ENCODE measurements at regions not wholly inside any gene's neighbourhood (a gene's known extent, or its start where the extent isn't known, plus 50 kb on each side); places are given as distances from the start of the nearest gene placed in this dataset.

DNA sequence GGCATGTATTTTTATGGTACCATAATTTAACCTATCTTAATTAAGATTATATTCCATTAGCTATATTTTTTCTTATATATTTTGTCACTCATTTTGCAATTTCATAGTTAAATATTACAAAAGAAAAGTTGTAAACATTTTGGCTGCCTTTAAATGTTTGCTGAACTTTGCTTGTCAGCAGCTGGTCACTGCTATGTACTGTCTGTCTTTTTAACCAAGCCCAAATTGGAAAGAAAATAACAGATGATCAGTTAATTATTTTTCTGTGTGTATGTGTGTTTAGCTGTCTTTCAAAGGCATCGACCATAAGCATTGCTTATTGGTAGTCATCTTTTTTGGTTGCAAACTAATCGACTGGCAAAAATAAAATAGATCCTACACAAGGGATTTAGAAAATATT, 54.4 kb upstream of the SMAD1 start:
- Histone ChIP-seq H3K14ac (ENCODE audit: insufficient read depth, low read length) (no peak overlapping the region), H2BK15ac (ENCODE audit: low read depth, low read length) (no peak overlapping the region), H3K4me1 (ENCODE audit: insufficient read depth, low read length) (no peaks in the 10 kb centered on the region), H2BK5ac (ENCODE audit: insufficient read length, low read length) (no peak overlapping the region), H2BK20ac (ENCODE audit: low read depth, low read length, poor library complexity, severe bottlenecking) (no peak overlapping the region), H3K9ac (ENCODE audit: extremely low read depth, insufficient read length, low read length) (no peak overlapping the region), H2AFZ (ENCODE audit: low read length) (no peak overlapping the region), H4K5ac (ENCODE audit: insufficient read length, low read depth, low read length) (no peak overlapping the region), H3K79me2 (ENCODE audit: insufficient read depth, low read length) (no peaks in the 10 kb centered on the region), H2BK120ac (ENCODE audit: low read depth, low read length, poor library complexity, severe bottlenecking) (no peak overlapping the region), H3T11ph (ENCODE audit: low read length) (no peak overlapping the region), H3K27ac (ENCODE audit: insufficient read length, low read depth, low read length) (no peak overlapping the region), H3K18ac (ENCODE audit: insufficient read length, low read depth, low read length) (no peak overlapping the region), H2AK5ac (ENCODE audit: insufficient read length, low read length) (no peak overlapping the region), H4K91ac (ENCODE audit: insufficient read length, low read depth, low read length) (no peak overlapping the region), H3K4me2 (ENCODE audit: insufficient read depth, insufficient read length, low read length) (no peak overlapping the region), H3K9me3 (ENCODE audit: control insufficient read depth, low read depth, low read length) (no peaks in the 10 kb centered on the region), H3K23ac (ENCODE audit: insufficient read length, low read depth, low read length) (no peak overlapping the region), H4K20me1 (ENCODE audit: control insufficient read depth, insufficient read depth, insufficient read length) (no peaks in the 10 kb centered on the region), H3K23me2 (ENCODE audit: insufficient read length, low read depth, low read length, poor library complexity, severe bottlenecking) (no peaks in the 10 kb centered on the region), H4K8ac (replicated peaks; ENCODE audit: insufficient read length, low read depth, low read length) (no peak overlapping the region), H3K56ac (ENCODE audit: insufficient read length, low read depth, low read length) (no peak overlapping the region), H2BK12ac (ENCODE audit: insufficient read length, low read depth, low read length) (no peak overlapping the region), H3K4ac (ENCODE audit: low read depth, low read length) (no peak overlapping the region), H3K27me3 (ENCODE audit: insufficient read depth, low read length) (no peaks in the 10 kb centered on the region), H3K79me1 (ENCODE audit: insufficient read depth, low read depth, low read length, poor library complexity, severe bottlenecking) (no peaks in the 10 kb centered on the region)
- Mint-ChIP-seq H3K4me3 (no peak overlapping the region), H3K9me3 (peaks cover 14 to 17% of the 10 kb centered on the region in 2 experiments), H3K27me3 (ENCODE audit: low read depth) (no peaks in the 10 kb centered on the region), H3K36me3 (ENCODE audit: insufficient read depth in 1 of 3, low read depth in 3 of 3) (peaks cover 4 to 19% (median 4%) of the 10 kb centered on the region in 3 experiments; a peak in 5 of 7 replicates), H3K27ac (no peak overlapping the region), H3K4me1 (peaks cover 2 to 11% of the 10 kb centered on the region in 2 experiments)
- no CpG with 5 or more reads among the region's 2 CpGs for WGBS (ENCODE audit: extremely low coverage, insufficient read length, low lambda C conversion rate)
- TF ChIP-seq, protein P1, sequence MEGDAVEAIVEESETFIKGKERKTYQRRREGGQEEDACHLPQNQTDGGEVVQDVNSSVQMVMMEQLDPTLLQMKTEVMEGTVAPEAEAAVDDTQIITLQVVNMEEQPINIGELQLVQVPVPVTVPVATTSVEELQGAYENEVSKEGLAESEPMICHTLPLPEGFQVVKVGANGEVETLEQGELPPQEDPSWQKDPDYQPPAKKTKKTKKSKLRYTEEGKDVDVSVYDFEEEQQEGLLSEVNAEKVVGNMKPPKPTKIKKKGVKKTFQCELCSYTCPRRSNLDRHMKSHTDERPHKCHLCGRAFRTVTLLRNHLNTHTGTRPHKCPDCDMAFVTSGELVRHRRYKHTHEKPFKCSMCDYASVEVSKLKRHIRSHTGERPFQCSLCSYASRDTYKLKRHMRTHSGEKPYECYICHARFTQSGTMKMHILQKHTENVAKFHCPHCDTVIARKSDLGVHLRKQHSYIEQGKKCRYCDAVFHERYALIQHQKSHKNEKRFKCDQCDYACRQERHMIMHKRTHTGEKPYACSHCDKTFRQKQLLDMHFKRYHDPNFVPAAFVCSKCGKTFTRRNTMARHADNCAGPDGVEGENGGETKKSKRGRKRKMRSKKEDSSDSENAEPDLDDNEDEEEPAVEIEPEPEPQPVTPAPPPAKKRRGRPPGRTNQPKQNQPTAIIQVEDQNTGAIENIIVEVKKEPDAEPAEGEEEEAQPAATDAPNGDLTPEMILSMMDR (conservative IDR thresholded peaks at IDR 0.05): no peak
- no peak for DNase-seq
